Hepatic stellate cell (primary cell): ENCODE measurements at regions not wholly inside any gene's neighbourhood (a gene's known extent, or its start where the extent isn't known, plus 50 kb on each side); places are given as distances from the start of the nearest gene placed in this dataset.
"Not testable (repeated sequence)": the region's sequence is repeated elsewhere in the genome, so short reads cannot be mapped to it uniquely, and the experiment has no call there.

Experiments
- DNase-seq: peaks from one replicate; pipeline ENCODE4 v3.0.0; 2011; ENCODE audit warnings: low spot score

DNA sequence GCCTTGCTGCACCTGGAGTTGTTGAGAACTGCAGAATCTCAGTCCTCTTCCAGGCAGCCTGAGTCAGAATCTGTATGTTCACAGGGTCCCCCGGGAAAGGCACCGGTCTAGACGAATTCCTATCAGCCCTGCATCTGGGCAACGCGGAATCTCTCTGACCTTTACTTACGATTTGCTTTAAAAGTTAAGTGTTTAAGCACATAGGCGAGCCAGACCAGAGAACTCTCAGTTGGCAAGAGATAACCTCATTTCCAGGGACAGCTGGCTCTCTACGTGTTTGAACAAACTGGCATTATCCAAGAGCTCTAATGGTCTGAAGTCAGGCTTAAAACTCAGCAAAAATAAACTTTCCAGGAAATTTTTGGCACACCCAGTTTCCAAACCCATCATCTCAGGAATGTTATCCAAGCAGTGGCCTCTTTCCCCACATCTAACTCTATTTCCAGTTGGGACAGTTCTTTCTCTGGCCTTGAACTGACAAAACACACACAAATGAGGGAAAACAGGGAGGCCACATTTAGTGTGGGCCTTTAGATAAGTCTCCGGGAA is 53.4 kb downstream of the HES1 start:
- no peak for DNase-seq

DNA sequence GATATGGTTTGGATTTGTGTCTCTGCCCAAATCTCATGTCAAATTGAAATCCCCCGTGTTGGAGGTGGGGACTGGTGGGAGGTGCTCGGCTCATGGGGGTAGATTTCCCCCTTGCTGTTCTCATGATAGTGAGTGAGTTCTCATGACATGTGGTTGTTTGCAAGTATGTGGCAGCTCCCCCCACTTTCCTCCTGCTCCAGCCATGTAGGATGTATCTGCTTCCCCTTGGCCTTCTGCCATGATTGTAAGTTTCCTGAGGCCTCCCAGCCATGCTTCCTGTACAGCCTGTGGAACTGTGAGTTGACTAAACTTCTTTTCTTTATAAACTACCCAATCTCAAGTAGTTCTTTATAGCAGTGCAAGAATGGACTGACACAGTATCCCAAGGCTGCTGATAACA is 55.9 kb downstream of the HES1 start:
- DNase-seq, result not testable (repeated sequence)

DNA sequence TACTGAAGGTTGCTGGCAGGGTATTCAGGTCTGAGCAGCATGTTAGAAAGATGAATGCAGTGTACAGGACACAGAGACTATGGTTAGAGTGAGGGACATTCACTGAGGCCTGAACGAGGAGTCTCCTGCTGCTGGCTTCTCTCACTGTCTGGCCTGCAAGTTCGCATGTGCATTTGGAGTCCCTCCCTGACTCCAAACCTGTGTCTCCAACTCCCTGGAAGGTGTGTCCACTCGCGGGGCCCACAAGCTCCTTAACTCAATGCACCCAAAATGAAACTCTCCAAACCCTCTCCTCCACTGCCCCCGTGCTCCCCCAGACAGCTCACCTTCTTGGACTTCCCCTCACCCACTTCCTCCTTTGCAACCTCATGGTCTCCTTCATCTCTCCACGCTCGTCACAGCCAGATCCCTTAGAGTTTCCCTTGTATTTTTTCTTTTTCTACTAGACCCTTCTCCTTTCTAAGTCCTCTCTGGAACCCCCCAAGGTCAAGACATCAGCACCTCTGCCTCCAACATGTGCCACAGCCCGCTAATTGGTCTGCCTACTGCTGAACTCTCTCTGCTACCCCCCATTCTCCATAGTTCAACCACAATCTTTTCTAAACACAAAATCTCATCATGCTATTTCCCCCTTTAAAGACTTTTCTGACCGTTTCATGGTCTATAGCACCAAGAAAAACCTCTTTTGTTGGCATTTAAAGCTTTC is 58.3 kb downstream of the HES1 start:
- no peak for DNase-seq

DNA sequence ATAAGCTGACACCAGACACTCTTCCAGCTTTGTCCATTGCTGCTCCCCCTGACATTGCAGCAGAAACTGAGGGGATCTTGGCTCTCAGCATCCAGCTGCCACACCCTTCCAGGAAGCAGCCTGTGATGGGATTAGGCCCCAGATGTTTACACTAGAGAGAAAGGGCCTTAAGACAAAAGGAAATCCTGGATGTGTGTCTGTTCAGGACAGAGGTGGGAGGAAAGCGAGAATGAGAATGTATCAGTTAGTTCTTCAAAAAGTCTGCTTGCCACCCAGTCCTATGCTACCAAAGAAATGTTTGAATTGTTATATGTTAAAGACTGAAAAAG is 58.8 kb downstream of the HES1 start:
- no peak for DNase-seq

DNA sequence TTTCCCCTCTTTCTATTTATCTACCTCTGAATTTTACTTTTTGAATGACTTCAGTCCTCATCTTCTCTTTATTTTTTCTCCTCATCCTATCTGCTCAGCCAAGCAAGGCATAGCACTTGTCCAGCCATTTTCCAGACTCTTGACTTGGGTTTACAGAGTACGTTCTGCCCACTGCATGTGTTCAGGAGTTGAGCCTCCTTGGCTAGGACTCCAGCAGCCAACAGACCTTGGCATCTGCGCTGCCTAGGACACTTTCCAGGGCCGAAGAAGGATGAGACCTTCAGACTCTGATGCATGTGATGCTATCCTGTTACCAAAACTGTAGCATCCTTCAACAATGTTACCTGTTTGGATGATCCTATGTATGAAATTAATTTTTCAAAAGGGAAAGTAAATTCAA is 59.7 kb downstream of the HES1 start:
- no peak for DNase-seq

DNA sequence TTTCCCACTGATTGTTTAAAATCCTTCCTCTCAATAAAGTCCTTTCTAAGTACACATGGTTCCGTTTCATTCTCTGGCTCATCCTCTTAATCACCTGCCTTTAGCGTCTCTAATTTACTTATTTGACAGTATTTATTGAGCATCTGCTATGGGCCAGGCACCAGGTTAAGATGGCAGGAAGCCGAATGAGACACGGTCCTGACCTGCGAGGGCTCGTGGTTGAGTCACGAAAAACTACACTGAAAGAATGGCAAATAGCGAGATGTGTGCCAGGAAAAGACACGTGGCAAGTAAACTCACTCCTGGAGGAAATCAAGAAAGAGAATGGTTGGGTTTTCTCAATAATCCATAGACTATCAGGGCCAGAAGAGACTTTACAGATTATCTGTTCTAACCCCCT is 60.9 kb downstream of the HES1 start:
- no peak for DNase-seq

DNA sequence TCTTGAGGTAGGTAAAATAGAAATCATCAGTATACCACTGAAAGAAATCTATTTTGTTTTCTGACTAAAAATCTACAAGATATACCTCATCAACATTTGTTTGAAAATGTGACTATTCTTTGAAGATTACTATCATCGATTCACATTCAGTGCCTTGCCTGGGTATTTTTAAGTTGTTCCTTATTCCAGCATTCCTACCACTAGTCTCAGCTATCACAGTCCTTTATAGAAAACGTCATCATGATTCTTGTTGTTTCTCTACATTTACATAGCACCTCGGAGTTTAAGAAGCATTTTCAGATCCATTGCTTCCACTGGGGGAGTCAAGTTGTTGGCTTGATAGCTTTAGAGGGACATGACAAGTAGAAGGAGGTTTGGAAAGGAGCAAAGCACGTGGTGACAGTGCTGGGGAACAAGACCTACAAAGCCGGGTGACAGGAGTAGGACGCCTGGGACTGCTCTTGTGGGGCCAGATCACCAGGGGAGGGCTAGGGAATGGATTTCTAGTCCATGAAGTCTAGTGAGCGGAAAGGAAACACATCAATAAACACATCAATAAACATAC is 61.5 kb downstream of the HES1 start:
- no peak for DNase-seq

DNA sequence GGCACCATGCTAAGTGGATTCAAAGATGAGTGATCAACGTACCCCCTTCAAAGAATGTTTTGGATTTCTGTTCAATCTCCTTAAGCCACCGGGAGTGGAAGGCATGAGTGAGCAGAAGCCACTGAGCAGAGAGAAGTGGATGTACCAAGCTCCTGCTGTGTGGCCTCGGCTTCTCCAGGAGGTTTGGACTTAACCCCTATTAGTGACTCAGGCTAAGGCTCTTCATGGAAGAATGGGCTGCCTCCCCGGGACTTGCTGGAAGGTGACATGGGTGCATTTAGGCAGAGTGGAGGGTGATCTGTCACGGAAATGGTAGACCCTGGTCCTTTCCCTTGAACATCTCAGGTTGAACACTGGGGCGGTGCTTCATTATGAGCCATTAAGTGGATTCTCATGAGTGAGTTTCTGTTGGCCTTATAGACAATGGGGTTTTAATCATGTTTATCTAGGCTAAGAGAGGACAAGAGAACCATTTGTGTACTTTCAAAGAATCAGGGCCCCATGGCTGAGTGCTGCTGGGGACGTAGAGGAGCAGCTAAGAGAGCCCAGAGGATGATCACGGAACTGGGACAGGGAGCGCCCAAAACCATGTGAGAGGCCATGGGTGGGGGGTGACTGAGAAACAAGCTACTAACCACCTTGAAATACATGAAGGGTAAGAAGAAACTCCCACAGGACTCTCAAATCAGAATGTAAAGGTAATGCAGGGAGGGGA is 62.2 kb downstream of the HES1 start:
- DNase-seq, result no peak

DNA sequence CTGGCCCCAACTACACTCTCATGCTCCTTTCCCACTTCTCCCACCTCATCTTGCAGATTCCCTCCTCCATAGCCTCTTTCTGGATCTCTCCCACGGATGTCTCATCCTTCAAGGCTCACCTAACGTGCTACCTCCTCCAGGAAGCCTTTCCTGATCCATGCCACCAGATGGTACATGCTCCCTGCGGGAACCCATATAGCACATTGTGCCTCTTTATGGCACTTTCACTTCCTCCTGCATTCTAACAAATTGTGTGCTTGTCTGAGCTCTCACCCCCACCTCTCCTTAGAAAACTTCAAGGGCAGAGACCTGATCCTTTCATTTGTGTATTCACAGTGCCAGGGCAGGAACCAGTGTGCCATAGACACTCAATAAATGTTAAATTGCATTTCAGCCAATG is 63.0 kb downstream of the HES1 start:
- DNase-seq, result no peak

DNA sequence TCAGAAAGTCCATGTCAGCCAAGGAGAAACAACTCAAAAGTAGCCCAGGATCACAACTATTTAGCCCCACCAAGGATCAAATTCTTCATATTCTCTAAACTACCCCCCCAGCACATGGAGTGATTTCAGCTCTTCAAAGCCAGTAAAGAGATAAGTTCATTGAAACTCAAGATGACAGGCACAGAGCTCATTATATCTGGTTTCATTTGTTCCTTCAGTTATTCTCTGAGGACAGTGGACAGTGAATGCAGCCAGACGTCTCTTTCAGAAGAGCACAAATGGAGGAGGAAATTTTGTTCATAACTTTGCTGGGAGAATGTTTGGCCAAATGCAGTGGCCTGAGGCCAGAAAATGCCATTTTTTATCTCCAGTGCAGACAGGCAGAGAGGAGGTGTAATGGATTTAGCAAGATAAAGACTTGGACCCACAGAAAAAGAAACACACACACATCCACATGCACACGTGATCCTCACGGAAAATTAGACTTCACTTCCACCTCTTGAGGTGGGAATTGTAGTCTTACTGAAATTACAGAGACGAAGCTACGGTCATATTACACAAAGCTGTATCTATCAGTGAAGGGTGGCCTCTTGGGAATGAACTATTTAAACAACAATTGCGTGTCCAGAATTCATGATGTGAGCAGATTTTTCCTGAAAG is 64.6 kb downstream of the HES1 start:
- DNase-seq, result no peak

DNA sequence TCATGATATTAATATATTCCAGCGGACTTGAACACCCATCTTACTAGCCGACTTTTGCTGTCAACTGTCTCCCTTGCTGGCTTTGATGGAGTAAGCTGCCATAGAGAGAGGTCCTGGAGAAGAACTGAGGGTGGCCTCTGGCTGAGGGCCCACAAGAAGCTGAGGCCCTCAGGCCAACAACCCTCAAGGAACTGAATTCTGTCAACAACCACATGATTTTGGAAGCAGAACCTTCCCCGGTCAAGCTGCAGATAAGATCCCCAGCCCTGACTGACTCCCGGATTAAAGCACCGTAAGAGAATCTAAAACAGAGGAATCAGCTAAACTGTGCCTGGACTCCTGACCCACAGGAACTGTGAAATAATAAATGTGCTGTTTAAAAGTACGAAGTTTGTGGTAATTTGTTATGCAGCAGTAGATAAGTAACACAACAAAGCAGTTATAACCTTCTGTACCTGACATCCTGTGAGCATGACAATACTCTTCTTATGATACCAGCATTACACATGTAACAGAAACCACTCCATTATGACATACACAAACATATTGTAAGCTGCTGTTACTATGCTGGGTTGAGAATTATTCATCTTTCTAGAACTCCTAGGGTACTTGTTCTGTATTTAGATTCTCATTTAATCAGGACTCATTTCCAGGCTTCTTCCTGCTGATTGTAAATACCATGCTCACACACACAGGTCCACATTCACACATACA is 66.2 kb downstream of the HES1 start:
- no peak for DNase-seq

DNA sequence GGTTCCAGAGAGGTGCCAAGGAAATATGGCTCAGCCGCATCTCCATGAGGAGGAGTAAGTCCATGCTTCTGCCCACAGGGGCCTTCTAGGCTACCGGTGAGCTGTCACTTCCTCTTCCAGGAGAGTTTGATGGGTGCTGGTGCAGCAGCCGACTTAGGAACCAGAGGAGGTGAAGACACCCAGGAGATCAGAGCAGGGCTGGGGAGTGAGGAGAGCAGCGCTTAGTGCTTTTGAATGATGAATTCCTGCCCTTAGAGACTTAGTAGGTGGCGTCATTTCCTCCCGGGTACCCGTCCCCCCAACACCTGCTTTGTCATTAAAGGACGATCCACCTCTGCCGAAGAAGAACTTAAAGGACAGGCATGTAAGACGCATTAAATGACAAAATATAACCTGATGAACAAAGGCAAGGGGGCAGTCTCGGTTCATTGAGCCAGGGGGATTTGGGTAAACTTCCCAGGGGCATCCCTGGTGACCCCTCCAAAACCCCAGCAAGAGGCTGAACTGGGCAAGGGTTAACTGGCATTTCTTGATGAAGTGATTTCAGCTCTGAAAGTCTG is 67.6 kb downstream of the HES1 start:
- DNase-seq, result no peak

DNA sequence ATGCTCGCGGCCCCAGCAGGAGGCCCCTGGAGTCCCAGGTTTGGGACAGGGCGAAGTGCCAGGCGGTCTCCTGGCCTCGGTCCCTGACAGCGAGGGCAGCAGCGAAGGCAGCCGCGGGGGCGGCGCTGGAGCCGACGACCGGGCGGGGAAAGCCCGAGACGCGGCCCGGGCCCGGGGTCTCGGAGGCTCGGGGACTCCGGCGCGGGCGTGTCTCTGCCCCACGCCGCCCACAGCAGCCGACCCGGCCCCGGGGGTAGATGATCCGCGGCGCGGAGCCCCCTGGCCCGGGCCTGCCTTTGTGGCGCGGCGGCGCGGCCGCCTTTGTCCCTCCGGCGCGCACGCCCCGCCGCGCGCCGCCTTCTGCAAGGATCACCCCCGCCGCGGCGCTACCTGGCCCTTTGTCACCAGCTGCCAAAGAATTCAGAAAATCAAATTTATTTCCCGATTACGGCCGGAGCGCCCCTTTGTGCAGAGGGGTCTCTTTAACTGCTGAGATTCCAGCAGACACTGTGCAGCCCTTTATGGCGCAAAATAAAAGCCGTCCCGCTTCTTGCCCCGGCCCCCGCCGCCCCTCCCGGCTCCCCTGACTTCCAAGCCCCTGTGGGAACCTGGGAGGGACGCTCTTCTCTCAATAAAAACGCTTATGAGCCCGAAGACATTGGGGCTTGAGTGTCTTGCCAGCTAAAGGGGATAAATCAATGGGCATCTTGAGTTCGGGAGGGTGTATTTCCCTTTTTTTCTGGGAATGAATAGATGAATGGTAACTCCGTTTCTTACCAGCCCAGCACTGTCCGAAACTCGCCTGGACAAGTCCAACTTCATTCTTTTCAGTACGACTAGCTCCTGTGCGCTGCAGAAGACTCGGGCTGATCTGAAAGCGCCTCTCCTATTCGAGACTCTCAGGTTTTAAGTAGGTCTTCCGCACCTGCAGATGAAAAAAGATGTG is 68.4 kb downstream of the HES1 start:
- DNase-seq, result no peak

DNA sequence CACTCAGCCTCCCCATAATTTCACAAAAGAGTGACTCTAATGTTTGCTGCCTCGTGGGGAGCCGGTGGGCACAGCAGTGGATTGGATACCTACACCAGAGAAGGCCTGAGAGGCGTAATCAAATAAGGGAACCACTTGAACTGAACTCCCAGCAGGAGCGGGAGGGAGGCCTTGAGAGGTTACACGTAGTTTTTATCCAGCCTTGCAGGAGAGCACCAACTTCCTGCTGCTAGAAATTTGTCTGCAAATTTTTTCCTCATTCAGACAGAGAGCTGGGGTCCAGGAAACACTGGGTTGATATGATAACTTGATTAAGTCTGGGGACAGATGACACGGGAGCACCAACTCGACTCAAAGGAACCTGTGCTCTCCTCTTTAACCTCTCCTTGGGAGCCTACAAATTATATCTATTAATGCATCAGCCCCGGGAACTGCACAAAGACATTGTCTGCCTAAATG is 69.8 kb downstream of the HES1 start:
- no peak for DNase-seq

DNA sequence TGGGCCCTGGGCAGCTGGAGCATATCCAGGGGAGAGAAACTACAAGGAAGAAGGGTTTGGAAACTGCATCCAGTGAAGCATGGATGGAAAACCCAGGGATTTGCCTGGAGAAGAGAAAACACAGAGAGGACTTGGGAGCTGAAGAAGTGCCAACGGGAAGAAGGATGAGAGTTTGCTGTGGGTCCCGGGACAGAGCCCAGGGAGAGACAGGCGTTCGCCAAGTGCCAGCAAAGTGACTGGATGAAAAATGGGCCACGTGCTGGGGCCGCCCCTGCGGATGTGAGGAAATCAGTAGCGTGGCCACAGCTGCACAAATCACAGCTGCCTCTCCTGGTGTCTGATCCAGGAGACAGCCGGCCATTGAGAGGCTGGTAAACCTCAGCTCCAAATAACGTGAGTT is 70.4 kb downstream of the HES1 start:
- DNase-seq, result no peak

DNA sequence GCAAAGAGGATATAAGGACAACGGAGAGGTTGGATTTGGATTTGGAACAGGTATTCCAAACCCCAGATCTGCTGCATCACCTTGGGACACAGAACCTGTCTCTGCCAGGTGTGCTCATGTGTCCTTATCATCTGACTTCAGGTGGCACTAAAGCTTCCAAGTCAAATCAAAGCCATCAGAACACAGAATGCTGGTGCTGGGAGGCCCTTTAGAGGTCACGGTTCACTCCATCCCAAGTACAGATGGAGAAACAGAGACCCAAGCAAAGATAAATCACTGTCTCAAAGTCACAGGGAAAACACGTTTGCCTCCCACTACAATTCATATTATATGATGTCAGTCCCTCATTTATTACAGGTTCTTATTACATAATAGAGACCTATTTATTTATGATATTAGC is 72.8 kb downstream of the HES1 start:
- DNase-seq, result no peak

DNA sequence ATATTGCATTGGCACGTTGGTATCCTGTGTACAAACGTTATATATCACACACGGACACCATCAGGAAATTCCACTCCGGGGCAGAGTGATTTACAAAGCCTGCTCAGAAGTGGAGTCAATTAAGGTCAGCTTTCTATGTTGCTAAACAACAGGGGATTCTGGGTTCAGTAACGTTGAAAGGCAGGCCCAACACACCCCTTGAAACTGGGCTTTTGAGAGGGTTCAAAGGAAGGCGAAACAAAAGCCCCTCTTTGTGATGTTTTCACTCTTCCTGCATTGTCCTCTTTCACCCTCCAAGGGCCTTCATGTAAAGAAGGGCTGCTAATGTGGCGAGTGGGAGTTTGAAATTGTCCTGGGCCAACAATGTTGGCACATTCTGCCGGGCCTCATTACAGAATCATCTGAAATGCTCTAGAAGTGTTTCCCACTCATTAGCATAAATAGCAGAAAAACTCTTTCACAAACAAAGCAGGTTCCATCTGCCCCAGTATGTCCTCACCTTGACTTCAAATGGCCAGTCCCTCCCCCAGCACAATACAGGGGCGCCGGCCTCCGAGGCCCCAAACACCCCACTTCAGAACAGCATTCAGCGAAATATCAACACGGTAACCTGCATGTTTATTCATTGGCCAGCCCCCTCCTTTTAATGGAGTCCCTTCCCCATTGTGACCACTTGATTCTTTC is 76.4 kb downstream of the HES1 start:
- DNase-seq, result no peak

DNA sequence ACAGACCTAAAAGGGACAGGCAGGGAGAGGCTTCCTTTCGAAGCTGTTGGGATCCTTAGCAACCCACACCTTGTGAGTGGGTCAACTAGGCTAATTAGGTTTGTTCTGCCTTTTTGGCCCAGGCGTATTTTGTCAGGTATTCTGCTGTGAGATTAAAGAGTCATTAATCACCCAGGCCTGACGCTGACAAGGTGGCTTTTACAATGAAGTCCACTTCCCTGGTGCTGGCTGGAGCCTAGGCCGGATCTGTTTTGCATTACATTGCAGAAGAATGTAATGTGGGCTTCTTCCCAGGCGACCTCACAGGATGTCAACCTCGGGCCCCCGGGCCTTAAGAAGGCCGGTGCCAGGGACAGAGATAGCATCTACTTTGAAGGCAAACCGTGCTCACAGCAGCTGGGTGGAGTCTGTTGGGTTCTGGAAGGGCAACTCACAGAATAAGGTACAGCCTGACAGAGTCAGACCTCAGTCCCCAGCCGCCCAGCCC is 76.9 kb downstream of the HES1 start:
- no peak for DNase-seq

DNA sequence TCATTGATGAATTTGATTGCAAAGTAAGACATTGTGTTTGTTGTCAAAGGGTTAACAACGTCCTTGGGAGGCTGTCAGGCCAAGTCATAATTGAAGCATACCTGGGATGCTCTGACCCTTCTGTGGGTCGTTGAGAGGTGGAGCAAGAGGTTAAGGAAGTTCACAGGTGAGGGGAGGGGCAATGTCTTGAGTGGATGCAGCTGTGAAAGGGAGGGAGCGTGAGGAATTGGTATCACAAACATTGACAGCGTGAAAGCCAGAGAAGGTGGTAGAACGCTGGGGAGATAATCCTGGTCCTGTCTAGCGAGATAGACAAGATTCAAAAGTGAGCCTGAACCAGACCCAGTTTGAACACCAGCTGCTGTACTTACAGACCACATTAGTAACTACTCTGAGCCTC is 79.4 kb downstream of the HES1 start:
- no peak for DNase-seq
